ENCODE measurements at regions not wholly inside any gene's neighbourhood (a gene's known extent, or its start where the extent isn't known, plus 50 kb on each side); places are given as distances from the start of the nearest gene placed in this dataset.

DNA sequence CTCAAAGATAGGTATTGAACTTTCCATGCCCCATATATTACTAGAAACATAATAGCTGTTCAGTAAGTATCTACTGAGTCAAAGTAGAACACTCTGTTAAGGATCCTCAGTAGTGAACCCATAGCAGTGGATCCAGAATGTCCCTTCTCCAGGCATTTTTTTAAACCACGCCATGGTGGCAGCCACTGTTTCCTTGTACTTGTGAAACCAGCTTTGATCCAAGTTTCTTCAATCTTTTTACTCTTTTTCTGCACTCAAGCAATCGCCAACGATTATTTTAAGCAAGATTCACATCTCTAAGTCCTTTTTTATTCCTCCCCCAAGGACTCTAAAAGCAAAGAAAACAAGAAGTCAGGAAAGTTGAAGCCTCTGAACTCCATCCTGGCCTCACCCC is 291.2 kb upstream of the SLC14A2 start:
- no peaks in the 10 kb centered on the region for H3K27me3 ChIP-seq (ENCODE audit: insufficient read depth, low read length)
- H3K4me3 ChIP-seq (ENCODE audit: low read length): no peak overlapping the region
- H3K36me3 ChIP-seq (ENCODE audit: insufficient read depth, low read depth, low read length): no peaks in the 10 kb centered on the region
- no peak overlapping the region for H3K9ac ChIP-seq (ENCODE audit: low read depth, low read length)
- H3K4me1 ChIP-seq (ENCODE audit: insufficient read depth, low read length): peaks cover 7% of the 10 kb centered on the region
- H3K27ac ChIP-seq (ENCODE audit: low read length): no peak overlapping the region
- no peaks in the 10 kb centered on the region for H3K9me3 ChIP-seq (ENCODE audit: insufficient read depth, low read depth, low read length)

DNA sequence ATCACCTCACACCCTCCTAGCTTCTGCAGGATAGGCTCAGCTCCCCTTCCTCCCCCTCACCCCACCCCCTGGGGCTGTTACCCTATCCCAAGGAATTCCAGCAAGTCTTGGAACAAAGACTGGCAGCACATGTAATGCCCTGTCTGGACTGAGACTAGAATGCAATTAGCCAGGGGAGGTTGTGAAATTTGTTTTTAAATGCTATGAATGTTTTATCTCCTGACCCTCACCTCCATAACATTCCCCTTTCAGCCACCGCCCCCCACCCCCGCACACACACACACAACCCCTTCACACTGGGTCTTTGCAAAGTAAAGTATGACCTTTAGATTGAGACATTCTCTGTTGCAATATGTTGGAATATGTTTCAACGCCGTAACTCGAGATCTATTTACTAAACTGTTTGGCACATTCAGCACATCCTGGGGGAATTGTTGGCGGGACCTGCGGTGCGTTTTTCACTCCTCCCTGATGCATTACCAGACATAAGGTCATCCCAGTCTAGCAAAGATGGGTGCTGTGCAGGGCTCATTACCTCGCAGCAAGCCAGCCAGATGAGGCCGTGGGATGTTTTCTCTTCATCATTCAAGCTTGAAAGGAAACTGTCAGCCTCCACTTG is 290.7 kb upstream of the SLC14A2 start:
- Histone ChIP-seq H3K36me3 (ENCODE audit: insufficient read depth, low read depth, low read length) (no peaks in the 10 kb centered on the region), H3K27ac (ENCODE audit: low read length) (no peak overlapping the region), H3K4me3 (ENCODE audit: low read length) (no peak overlapping the region), H3K27me3 (ENCODE audit: insufficient read depth, low read length) (no peaks in the 10 kb centered on the region), H3K9ac (ENCODE audit: low read depth, low read length) (no peak overlapping the region), H3K4me1 (ENCODE audit: insufficient read depth, low read length) (peaks cover 7% of the 10 kb centered on the region), H3K9me3 (ENCODE audit: insufficient read depth, low read depth, low read length) (no peaks in the 10 kb centered on the region)

DNA sequence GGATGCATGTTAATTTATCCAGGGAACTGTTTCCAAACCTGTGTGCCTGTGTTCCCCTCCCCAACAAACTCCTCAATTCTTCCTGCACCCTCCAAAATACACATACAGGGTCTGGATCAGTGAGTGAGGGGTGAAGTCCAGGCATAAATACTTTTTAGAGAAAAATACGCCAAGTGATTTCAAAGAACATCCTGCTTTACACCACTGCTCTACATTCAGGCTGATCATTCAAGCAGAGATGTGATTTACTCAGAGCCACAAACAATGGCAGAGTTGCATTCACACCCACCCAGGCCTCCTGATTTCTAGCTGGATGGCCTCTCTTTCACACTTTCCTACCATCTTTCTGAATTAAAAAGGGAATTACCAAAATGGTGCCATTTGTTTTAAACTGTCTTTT is 289.5 kb upstream of the SLC14A2 start:
- no peak overlapping the region for H3K9ac ChIP-seq (ENCODE audit: low read depth, low read length)
- H3K27me3 ChIP-seq (ENCODE audit: insufficient read depth, low read length): no peaks in the 10 kb centered on the region
- H3K4me3 ChIP-seq (ENCODE audit: low read length): no peak overlapping the region
- H3K36me3 ChIP-seq (ENCODE audit: insufficient read depth, low read depth, low read length): no peaks in the 10 kb centered on the region
- H3K27ac ChIP-seq (ENCODE audit: low read length): no peak overlapping the region
- H3K4me1 ChIP-seq (ENCODE audit: insufficient read depth, low read length): peaks cover 7% of the 10 kb centered on the region
- H3K9me3 ChIP-seq (ENCODE audit: insufficient read depth, low read depth, low read length): no peaks in the 10 kb centered on the region

DNA sequence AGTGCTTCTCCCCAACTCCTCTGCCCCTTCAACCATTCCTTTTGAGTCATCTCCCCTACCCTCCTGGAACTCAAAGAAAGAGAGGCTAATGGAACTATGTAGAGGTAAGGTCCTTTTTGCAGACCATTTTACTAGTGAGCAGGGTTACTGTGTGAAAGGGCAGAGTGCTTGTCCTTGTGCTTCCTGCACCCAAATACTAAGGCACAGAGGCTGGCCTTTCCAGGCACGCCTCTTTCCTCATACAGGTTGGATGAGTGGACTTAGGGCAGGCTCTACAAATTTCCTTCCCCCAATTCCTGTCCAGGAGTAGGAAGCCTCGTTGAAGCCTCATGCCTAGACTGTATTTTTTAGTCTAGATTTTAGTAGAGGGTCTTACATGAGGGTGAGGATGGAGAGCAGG is 288.8 kb upstream of the SLC14A2 start:
- Histone ChIP-seq H3K4me3 (ENCODE audit: low read length) (no peak overlapping the region), H3K27me3 (ENCODE audit: insufficient read depth, low read length) (no peaks in the 10 kb centered on the region), H3K27ac (ENCODE audit: low read length) (no peak overlapping the region), H3K36me3 (ENCODE audit: insufficient read depth, low read depth, low read length) (no peaks in the 10 kb centered on the region), H3K9me3 (ENCODE audit: insufficient read depth, low read depth, low read length) (no peaks in the 10 kb centered on the region), H3K9ac (ENCODE audit: low read depth, low read length) (no peak overlapping the region), H3K4me1 (ENCODE audit: insufficient read depth, low read length) (peaks cover 5% of the 10 kb centered on the region)

DNA sequence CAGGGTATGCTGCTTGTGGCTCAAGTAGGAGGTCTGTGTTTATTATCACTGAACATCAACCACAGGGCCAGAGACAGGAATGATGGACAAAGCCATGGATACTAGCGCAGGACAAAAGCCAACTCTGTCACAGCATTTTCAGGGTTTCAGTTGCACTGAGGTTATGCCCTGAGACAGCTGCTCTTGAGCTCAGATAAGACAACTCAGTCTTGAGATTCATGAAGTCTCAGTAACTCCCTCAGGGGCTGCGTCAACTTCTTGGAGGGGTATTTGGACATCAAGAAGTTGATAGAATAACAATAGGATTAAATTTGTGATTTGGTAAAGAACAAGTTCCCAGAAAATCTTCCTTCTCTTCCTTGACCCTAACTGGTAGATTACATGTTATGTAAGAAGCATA is 287.0 kb upstream of the SLC14A2 start:
- Histone ChIP-seq H3K27me3 (ENCODE audit: insufficient read depth, low read length) (no peaks in the 10 kb centered on the region), H3K36me3 (ENCODE audit: insufficient read depth, low read depth, low read length) (no peaks in the 10 kb centered on the region), H3K4me1 (ENCODE audit: insufficient read depth, low read length) (peaks cover 5% of the 10 kb centered on the region)

DNA sequence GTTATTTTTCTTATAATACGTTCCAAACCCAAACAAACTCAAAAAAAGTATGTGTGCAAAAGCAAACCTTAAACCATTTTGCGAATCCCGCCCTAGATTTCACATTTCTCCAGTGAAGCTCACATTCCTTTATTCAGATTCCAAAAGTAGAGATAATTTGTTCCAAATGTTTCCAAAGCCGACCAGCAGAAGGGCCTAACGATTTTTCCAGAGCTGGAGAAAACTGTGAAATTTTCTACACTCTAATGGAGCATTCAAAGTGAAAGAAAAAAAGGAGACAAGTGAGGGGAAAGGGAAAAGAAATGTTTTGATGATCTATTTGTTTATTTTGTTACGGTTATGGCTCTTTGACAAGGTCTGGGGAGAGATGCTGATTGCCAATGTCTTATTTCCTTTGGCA is 286.5 kb upstream of the SLC14A2 start:
- H3K9me3 ChIP-seq (ENCODE audit: insufficient read depth, low read depth, low read length): no peaks in the 10 kb centered on the region
- H3K4me3 ChIP-seq (ENCODE audit: low read length): no peak overlapping the region
- H3K4me1 ChIP-seq (ENCODE audit: insufficient read depth, low read length): peaks cover 5% of the 10 kb centered on the region
- no peaks in the 10 kb centered on the region for H3K27me3 ChIP-seq (ENCODE audit: insufficient read depth, low read length)
- no peak overlapping the region for H3K9ac ChIP-seq (ENCODE audit: low read depth, low read length)
- no peaks in the 10 kb centered on the region for H3K36me3 ChIP-seq (ENCODE audit: insufficient read depth, low read depth, low read length)
- no peak overlapping the region for H3K27ac ChIP-seq (ENCODE audit: low read length)

More for the DNA sequence above, 287.0 kb upstream of the SLC14A2 start:
- Histone ChIP-seq H3K27ac (ENCODE audit: low read length) (no peak overlapping the region), H3K4me3 (ENCODE audit: low read length) (no peak overlapping the region), H3K9me3 (ENCODE audit: insufficient read depth, low read depth, low read length) (no peaks in the 10 kb centered on the region), H3K9ac (ENCODE audit: low read depth, low read length) (no peak overlapping the region)

DNA sequence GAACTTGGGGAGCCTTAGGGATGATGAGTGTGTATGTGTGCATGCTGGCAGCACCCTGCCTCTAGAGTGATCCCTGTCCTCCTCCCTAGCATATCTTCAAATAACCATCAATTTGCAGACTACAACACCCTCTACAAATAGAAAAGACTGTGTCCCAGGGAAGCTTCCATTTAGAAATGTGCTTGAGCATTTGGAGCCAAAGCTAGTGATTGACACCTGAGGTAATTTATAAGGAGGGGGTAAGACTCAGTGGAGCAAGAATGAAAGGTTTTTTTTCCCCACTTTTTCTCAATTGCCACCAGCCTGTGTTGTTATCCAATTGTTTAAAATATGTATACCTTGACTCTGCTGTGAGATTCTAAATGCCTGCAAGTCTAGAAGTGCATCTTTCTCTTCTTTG is 286.0 kb upstream of the SLC14A2 start:
- Histone ChIP-seq H3K27ac (ENCODE audit: low read length) (no peak overlapping the region), H3K4me1 (ENCODE audit: insufficient read depth, low read length) (peaks cover 5% of the 10 kb centered on the region), H3K9me3 (ENCODE audit: insufficient read depth, low read depth, low read length) (no peaks in the 10 kb centered on the region), H3K4me3 (ENCODE audit: low read length) (no peak overlapping the region), H3K27me3 (ENCODE audit: insufficient read depth, low read length) (no peaks in the 10 kb centered on the region), H3K36me3 (ENCODE audit: insufficient read depth, low read depth, low read length) (no peaks in the 10 kb centered on the region), H3K9ac (ENCODE audit: low read depth, low read length) (no peak overlapping the region)

DNA sequence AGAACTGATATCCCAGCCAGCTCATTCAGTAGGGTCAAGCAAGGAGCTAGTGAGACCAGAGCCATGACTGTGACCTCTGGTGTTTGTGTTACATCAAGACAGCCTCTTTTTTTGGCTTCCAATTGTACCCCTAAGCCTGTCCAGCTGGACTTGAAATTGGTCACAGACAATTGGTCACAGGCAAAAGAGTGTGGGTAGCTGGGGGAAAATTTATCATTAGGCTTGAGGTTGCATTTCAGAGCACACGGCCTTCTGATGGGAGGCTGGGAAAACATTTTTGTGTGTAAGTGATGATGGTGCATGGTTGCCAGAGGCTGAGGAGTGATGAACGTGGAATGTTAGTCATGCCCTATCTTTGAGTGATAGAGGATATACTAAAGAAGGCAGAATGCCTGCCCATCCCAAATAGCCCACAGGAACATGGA is 285.1 kb upstream of the SLC14A2 start:
- Histone ChIP-seq H3K9ac (ENCODE audit: low read depth, low read length) (no peak overlapping the region), H3K27me3 (ENCODE audit: insufficient read depth, low read length) (no peaks in the 10 kb centered on the region), H3K4me3 (ENCODE audit: low read length) (no peak overlapping the region), H3K9me3 (ENCODE audit: insufficient read depth, low read depth, low read length) (no peaks in the 10 kb centered on the region), H3K27ac (ENCODE audit: low read length) (no peak overlapping the region), H3K36me3 (ENCODE audit: insufficient read depth, low read depth, low read length) (no peaks in the 10 kb centered on the region), H3K4me1 (ENCODE audit: insufficient read depth, low read length) (no peaks in the 10 kb centered on the region)

DNA sequence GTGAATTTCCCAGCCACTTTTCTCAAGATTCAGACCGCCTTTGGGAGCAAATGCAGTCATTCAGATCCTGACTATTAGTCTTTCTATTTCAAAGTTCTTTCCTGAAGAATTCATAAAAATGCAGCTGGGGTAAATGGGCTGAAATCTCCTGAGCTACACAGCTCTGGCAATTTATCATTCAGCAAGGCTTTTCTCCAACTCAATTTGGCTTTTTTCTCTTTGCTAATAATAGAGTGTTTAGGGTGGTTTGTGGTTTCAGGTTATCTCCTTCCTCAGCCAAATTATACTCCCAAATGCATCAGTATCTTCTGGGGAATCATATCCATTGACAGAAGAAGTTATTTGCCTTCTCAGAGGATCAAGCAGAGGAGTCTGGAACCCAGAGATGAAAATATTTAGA is 282.4 kb upstream of the SLC14A2 start:
- Histone ChIP-seq H3K4me3 (ENCODE audit: low read length) (no peak overlapping the region), H3K27me3 (ENCODE audit: insufficient read depth, low read length) (no peaks in the 10 kb centered on the region), H3K9me3 (ENCODE audit: insufficient read depth, low read depth, low read length) (no peaks in the 10 kb centered on the region), H3K27ac (ENCODE audit: low read length) (no peak overlapping the region), H3K36me3 (ENCODE audit: insufficient read depth, low read depth, low read length) (no peaks in the 10 kb centered on the region), H3K9ac (ENCODE audit: low read depth, low read length) (no peak overlapping the region), H3K4me1 (ENCODE audit: insufficient read depth, low read length) (no peaks in the 10 kb centered on the region)

DNA sequence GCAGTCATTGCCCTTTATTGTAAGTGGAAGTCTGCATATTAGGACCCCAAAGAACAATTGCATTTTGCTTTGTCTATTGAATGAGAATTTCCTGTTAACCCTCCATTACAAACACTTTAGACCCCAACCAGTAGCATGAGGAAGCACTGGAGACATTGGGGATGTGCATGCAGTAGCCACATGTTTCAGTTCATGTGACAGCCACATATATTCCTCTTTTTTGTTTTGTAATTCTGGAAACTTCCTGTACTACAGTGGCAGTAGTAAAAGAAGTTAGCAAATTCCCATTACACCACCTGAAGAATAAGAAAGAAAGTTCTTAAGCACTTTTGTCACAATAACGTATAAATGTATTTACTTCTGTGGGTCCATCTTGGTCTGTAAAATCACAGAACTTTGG is 281.1 kb upstream of the SLC14A2 start:
- H3K27ac ChIP-seq (ENCODE audit: low read length): no peak overlapping the region
- H3K36me3 ChIP-seq (ENCODE audit: insufficient read depth, low read depth, low read length): no peaks in the 10 kb centered on the region
- H3K4me1 ChIP-seq (ENCODE audit: insufficient read depth, low read length): no peaks in the 10 kb centered on the region
- H3K27me3 ChIP-seq (ENCODE audit: insufficient read depth, low read length): no peaks in the 10 kb centered on the region
- H3K4me3 ChIP-seq (ENCODE audit: low read length): no peak overlapping the region
- no peaks in the 10 kb centered on the region for H3K9me3 ChIP-seq (ENCODE audit: insufficient read depth, low read depth, low read length)
- H3K9ac ChIP-seq (ENCODE audit: low read depth, low read length): no peak overlapping the region

DNA sequence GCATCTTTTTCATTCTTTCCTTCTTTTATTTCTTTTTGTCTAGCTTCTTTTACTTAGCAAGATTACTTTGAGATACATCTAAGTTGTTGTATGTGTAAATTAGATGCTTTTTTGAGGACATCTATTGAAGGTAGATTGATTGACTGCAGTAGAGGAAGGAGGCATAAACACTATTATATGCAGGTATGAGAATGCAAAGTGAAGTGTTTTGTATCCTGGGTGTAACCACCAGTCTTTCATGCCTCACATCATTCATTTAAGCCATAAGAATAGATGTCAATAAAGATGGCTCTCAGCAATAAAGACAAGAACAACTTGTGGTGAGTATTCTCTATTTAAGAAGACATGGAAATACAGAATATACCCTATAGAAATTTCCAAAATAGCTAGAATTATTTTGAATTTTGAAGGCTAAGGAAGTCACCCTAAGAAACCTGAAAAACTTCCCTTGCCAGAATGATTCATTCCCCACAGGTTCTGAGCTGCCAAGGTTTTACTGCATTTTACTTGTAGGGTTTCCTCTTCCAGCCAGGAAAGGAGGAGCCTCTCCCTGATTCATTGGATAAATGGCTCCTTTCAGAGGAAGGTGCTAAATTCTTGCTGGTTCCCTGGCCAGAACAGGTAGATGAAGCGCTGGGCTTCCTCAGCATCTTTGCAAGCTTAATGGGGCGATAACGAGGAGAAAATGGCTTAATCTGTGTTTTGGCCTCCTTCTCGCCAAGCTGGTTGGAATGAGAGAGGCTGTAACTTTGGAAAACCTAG is 279.8 kb upstream of the SLC14A2 start:
- H3K36me3 ChIP-seq (ENCODE audit: insufficient read depth, low read depth, low read length): no peaks in the 10 kb centered on the region
- H3K9ac ChIP-seq (ENCODE audit: low read depth, low read length): no peak overlapping the region
- H3K27ac ChIP-seq (ENCODE audit: low read length): no peak overlapping the region
- no peaks in the 10 kb centered on the region for H3K9me3 ChIP-seq (ENCODE audit: insufficient read depth, low read depth, low read length)
- no peaks in the 10 kb centered on the region for H3K27me3 ChIP-seq (ENCODE audit: insufficient read depth, low read length)
- no peaks in the 10 kb centered on the region for H3K4me1 ChIP-seq (ENCODE audit: insufficient read depth, low read length)
- no peak overlapping the region for H3K4me3 ChIP-seq (ENCODE audit: low read length)

DNA sequence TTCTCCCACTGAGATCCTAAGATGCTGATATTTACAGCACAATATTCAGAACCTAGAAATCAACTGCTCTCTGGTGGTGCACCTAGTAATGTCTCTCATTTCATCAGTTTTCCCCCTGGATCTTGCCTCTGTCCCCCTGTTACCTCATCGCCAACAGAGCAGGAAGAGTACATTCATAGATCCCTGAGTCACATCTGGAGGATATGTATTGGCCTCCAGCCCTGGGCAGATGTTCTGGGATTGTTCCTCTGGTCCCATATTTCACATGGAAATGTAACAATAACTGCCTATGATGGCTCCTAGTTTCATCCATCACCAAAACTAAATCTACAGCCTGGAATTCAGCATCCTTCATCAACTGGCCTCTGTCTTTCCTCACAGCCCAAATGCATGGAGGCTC is 278.8 kb upstream of the SLC14A2 start:
- H3K4me1 ChIP-seq (ENCODE audit: insufficient read depth, low read length): no peaks in the 10 kb centered on the region
- H3K36me3 ChIP-seq (ENCODE audit: insufficient read depth, low read depth, low read length): no peaks in the 10 kb centered on the region
- no peak overlapping the region for H3K4me3 ChIP-seq (ENCODE audit: low read length)
- no peaks in the 10 kb centered on the region for H3K9me3 ChIP-seq (ENCODE audit: insufficient read depth, low read depth, low read length)
- no peaks in the 10 kb centered on the region for H3K27me3 ChIP-seq (ENCODE audit: insufficient read depth, low read length)
- H3K27ac ChIP-seq (ENCODE audit: low read length): no peak overlapping the region
- no peak overlapping the region for H3K9ac ChIP-seq (ENCODE audit: low read depth, low read length)

Measured in iPS-20b (cell line).